Neural crest cell (in vitro differentiated cells): ENCODE measurements at regions not wholly inside any gene's neighbourhood (a gene's known extent, or its start where the extent isn't known, plus 50 kb on each side); places are given as distances from the start of the nearest gene placed in this dataset.

ENCODE experiments used
- DNase-seq: peaks from one replicate; pipeline ENCODE4 v3.0.0; 2021; ENCODE audit warnings: low read depth, mixed read lengths, low spot score
- H3K27ac Mint-ChIP-seq: one replicate; pipeline ENCODE4 v1.8.0; 2021; ENCODE audit warnings: mild to moderate bottlenecking, mixed read lengths; ENCODE audit not compliant: unreplicated experiment
- H3K27me3 Mint-ChIP-seq: 2 replicates; pipeline ENCODE4 v1.8.0; 2021; ENCODE audit warnings: low read depth, mild to moderate bottlenecking, mixed read lengths
- H3K36me3 Mint-ChIP-seq: 2 replicates; pipeline ENCODE4 v1.8.0; 2021; ENCODE audit warnings: low read depth, mild to moderate bottlenecking, mixed read lengths
- H3K4me1 Mint-ChIP-seq: 2 replicates; pipeline ENCODE4 v1.8.0; 2021; ENCODE audit warnings: mixed read lengths
- H3K4me3 Mint-ChIP-seq: one replicate; pipeline ENCODE4 v1.8.0; 2021; ENCODE audit warnings: mild to moderate bottlenecking, mixed read lengths
- H3K9me3 Mint-ChIP-seq: 2 replicates; pipeline ENCODE4 v1.8.0; 2021; ENCODE audit warnings: mixed read lengths
- TF ChIP-seq, protein P1 (sequence below): fragments of 200-600 bp; sonication (generic); conservative IDR thresholded peaks from 2 replicates; pipeline ENCODE4 v1.5.0; 2021; ENCODE audit warnings: antibody characterized with exemption, mild to moderate bottlenecking

DNA sequence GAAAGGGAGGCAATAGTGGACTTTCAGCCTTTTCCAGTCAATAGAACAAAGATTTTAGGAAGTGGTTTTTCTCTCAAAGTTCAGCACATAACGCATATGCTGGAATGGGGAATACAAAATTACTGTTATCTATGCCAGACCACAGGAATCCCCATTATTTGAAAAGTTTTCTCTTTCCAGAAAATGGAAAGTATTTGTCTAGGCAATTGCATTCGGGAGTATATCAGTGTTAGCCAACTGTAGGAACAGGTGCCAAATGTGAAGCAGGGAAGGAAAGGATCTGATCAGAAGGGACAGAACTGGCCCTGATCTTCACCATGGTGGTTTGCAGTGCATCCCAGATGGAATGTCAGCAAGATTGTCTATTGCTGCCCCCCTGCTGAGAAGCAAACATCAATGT is 213.6 kb downstream of the CPE start:
- Mint-ChIP-seq H3K27ac (no peak overlapping the region), H3K9me3 (peaks cover 4% of the 10 kb centered on the region), H3K4me3 (no peak overlapping the region), H3K4me1 (no peaks in the 10 kb centered on the region), H3K27me3 (no peaks in the 10 kb centered on the region), H3K36me3 (no peaks in the 10 kb centered on the region)
- DNase-seq: no peak
- TF ChIP-seq, protein P1, sequence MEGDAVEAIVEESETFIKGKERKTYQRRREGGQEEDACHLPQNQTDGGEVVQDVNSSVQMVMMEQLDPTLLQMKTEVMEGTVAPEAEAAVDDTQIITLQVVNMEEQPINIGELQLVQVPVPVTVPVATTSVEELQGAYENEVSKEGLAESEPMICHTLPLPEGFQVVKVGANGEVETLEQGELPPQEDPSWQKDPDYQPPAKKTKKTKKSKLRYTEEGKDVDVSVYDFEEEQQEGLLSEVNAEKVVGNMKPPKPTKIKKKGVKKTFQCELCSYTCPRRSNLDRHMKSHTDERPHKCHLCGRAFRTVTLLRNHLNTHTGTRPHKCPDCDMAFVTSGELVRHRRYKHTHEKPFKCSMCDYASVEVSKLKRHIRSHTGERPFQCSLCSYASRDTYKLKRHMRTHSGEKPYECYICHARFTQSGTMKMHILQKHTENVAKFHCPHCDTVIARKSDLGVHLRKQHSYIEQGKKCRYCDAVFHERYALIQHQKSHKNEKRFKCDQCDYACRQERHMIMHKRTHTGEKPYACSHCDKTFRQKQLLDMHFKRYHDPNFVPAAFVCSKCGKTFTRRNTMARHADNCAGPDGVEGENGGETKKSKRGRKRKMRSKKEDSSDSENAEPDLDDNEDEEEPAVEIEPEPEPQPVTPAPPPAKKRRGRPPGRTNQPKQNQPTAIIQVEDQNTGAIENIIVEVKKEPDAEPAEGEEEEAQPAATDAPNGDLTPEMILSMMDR: no peak

DNA sequence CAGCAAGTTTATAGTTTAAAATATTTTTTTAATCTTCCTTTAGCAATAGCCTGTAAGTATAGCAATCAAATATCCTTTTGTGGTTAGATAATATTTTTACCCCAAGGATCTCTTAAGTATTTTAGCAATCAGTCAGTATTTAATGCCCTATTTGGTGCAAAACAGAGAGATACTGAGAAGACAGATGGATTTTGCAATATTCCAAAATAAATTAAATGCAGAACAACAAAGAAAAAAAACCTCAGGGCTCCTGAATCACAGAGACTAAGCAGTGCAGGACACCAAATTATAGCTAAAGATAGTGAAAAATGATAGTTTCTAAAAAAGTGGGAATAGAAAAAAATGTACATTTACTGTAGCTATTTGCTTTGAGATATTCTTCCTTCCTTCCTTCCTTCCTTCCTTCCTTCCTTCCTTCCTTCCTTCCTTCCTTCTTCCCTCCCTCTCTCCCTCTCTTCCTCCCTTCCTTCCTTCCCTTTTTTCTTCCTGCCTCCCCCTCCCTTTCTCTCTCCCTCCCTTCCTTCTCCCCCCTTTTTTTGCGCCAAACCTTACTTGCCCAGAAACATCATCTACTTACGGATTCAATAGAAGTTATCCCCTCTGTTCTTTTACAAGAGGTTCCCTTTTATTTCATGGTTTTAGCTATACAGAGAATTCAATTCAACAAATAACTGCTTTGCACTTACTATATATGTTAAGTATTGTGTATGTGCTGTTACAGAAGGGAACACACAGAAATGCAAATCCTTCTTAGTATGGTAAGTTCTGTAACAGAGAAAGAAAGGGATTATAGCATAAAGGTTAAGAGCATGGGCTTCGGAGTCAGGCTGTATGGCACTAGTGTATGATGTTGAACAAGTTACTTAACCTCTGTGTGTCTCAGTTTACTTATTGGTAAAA is 219.0 kb downstream of the CPE start:
- Mint-ChIP-seq H3K4me1 (no peaks in the 10 kb centered on the region), H3K4me3 (no peak overlapping the region), H3K27ac (no peak overlapping the region), H3K9me3 (no peaks in the 10 kb centered on the region), H3K36me3 (no peaks in the 10 kb centered on the region), H3K27me3 (no peaks in the 10 kb centered on the region)
- TF ChIP-seq, protein P1: no peak
- no peak for DNase-seq

DNA sequence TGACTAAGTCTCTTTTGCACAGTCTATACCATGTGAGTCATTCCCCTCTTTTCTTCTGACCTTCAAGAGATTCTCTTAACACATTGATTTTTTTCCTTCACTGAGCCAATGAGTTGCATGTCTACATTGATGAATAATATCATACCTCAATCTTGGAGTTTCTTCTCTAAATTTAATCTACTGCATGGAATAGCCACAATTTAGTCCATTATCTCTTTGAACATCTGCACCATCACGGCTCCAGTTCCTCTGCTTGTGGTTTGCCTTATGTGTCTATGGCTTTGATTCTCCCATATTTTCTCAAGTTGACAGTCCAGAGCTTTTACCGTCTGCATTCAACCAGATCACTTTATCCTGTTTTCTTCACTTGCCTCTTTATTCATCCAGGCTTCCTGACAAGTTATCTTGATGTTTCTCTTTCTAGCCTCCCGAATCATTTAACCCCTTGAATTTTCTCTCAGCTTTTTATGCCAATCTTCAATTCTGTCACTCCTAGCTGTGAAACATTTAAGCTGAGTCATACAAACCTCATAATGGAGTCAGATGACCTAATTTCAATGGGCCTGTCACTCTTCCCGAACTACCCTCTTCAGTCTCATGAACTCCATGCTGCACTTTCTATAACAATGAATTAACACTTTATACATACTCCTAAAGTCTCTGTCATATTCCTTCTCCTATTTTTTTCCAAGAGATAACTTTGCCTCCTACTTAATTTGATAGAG is 222.3 kb downstream of the CPE start:
- no peaks in the 10 kb centered on the region for H3K4me1 Mint-ChIP-seq
- H3K27me3 Mint-ChIP-seq: no peaks in the 10 kb centered on the region
- no peak overlapping the region for H3K4me3 Mint-ChIP-seq
- H3K36me3 Mint-ChIP-seq: no peaks in the 10 kb centered on the region
- H3K27ac Mint-ChIP-seq: no peak overlapping the region
- H3K9me3 Mint-ChIP-seq: no peaks in the 10 kb centered on the region
- TF ChIP-seq, protein P1: no peak
- no peak for DNase-seq

DNA sequence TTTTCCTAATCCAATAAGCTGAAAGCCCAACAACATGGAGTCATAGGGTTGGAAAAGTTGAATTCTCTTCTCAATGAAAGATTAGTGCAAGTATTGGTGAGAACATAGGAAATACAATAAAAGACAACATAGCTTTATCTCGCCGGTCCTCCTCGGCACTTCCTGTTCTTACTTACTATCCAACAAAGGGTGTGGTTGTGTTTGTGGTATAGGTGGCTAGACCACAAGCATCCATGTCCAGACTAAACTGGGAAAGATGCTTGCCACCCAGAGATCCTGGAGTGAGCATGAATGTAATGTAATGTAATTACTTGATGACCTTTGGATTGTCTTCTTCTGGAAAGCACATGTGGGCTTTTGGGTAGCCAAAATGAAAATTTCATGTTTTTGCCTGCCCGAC is 223.8 kb downstream of the CPE start:
- no peak for DNase-seq
- Mint-ChIP-seq H3K4me3 (no peak overlapping the region), H3K4me1 (no peaks in the 10 kb centered on the region), H3K36me3 (no peaks in the 10 kb centered on the region), H3K27me3 (no peaks in the 10 kb centered on the region), H3K27ac (no peak overlapping the region), H3K9me3 (no peaks in the 10 kb centered on the region)
- TF ChIP-seq, protein P1: no peak

DNA sequence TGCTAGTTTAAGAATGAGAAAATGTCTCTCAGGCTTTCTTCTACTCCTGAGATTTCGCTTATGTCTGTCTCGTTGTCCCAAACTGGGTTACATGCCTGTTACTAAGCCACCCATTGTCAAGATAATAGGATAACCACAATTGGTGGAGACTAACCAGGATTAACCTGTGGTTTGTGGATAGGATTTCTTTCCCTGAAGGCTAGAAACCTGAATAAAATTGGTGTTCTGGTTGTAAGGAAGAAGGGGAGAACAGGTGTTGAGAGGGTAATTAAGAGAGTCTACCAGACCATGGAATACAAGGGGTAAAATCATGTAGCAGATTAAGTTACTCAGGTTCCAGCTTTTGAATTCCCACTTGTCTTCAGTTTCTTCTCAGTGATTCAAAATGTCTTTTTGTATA is 225.4 kb downstream of the CPE start:
- Mint-ChIP-seq H3K27me3 (no peaks in the 10 kb centered on the region), H3K4me3 (no peak overlapping the region), H3K9me3 (no peaks in the 10 kb centered on the region), H3K27ac (no peak overlapping the region), H3K4me1 (peaks cover 4% of the 10 kb centered on the region), H3K36me3 (no peaks in the 10 kb centered on the region)
- no peak for DNase-seq
- TF ChIP-seq, protein P1: no peak
